K562 (cell line): ENCODE measurements at regions not wholly inside any gene's neighbourhood (a gene's known extent, or its start where the extent isn't known, plus 50 kb on each side); places are given as distances from the start of the nearest gene placed in this dataset.

Experiments used
- ATAC-seq: fragments of 200-7000 bp; cut with Tn5 transposase; 3 replicates; pipeline ENCODE4 v1.9.1; 2020; ENCODE audit warnings: moderate library complexity
- BruUV-seq: library from RNA; stranded (reverse); fragments of 400-500 nt; replicated peaks from 2 replicates; lab custom pipeline; 2021; lab: Mats Ljungman, UMichigan
- CTCF ChIA-PET: fragments of 300-600 bp; formaldehyde crosslinking; extraction: SDS; loops from one replicate; lab custom pipeline; 2021; ENCODE audit warnings: low intra/inter-chr PET ratio; lab: Yijun Ruan, JAX
- POLR2A ChIA-PET: fragments of 300-600, 350-650 bp; sonication (Branson Sonifier 250); formaldehyde crosslinking; extraction: SDS; loops from one replicate; lab custom pipeline; 2021; ENCODE audit warnings: antibody characterized with exemption, inconsistent platforms; lab: Yijun Ruan, JAX
- DNase-seq, 4 experiments: peaks; one replicate each; pipeline versions ENCODE4 v3.0.0 to v3.0.0-alpha.2; 2011 to 2018; ENCODE audit warnings: low spot score in 3 of 4, mixed read lengths in 3 of 4; ENCODE audit errors: extremely low read depth in 1 of 4
- FAIRE-seq: peaks from 2 replicates; lab custom pipeline; 2011; peaks lifted over from hg19 to GRCh38; lab: Jason Lieb, UNC
- H2AFZ ChIP-seq: 2 replicates; pipeline ENCODE4 v1.6.0; 2011; ENCODE audit warnings: low read depth, low read length, control low read depth, inconsistent platforms
- H3K27ac ChIP-seq: fragments of 200-600 bp; 3 replicates; pipeline ENCODE4 v1.8.0; 2011; ENCODE audit warnings: low read depth, mild to moderate bottlenecking, control low read depth, inconsistent platforms, low read length, moderate library complexity, mixed read lengths; ENCODE audit errors: extremely low read depth
- H3K27me3 ChIP-seq, 2 experiments: fragments of 300-600 bp in 1 of 2; 2 replicates in 1 of 2; 3 replicates in 1 of 2; pipeline versions ENCODE4 v1.6.0 to v1.8.0; 2011; ENCODE audit warnings: inconsistent platforms in 2 of 2, low read length in 2 of 2, mild to moderate bottlenecking in 1 of 2, mixed read lengths in 1 of 2, moderate library complexity in 1 of 2; ENCODE audit not compliant: control insufficient read depth in 2 of 2, insufficient read depth in 2 of 2
- H3K36me3 ChIP-seq: fragments of 300-600 bp; 3 replicates; pipeline ENCODE4 v1.8.0; 2011; ENCODE audit warnings: mild to moderate bottlenecking, low read length, inconsistent platforms; ENCODE audit not compliant: control insufficient read depth, insufficient read depth
- H3K4me1 ChIP-seq, 2 experiments: fragments of 200-600 bp in 1 of 2; replicated peaks in 1 of 2; 2 replicates in 1 of 2; 3 replicates in 1 of 2; pipeline versions ENCODE4 v1.5.1 to v1.8.0; 2011; ENCODE audit warnings: inconsistent platforms in 2 of 2, low read length in 2 of 2, mild to moderate bottlenecking in 1 of 2, mixed read lengths in 1 of 2, moderate library complexity in 1 of 2; ENCODE audit not compliant: control insufficient read depth in 2 of 2, insufficient read depth in 2 of 2
- H3K4me2 ChIP-seq: 2 replicates; pipeline ENCODE4 v1.6.1; 2011; ENCODE audit warnings: low read length, control low read depth, inconsistent platforms, mixed read lengths; ENCODE audit not compliant: insufficient read depth
- H3K4me3 ChIP-seq: fragments of 200-600 bp; sonication (generic), shearing (Covaris generic); 2 replicates; pipeline ENCODE4 v1.5.1; 2016; ENCODE audit warnings: control low read depth, inconsistent platforms
- H3K79me2 ChIP-seq: fragments of 200-600 bp; 3 replicates; pipeline ENCODE4 v1.8.0; 2011; ENCODE audit warnings: low read length, inconsistent platforms; ENCODE audit not compliant: control insufficient read depth, insufficient read depth
- H3K9ac ChIP-seq, 2 experiments: 2 replicates each; pipeline versions ENCODE4 v1.6.0 to v1.6.1; 2011; ENCODE audit warnings: low read depth in 2 of 2, low read length in 2 of 2, control low read depth in 1 of 2, inconsistent platforms in 1 of 2, mild to moderate bottlenecking in 1 of 2, mixed read lengths in 1 of 2; ENCODE audit not compliant: insufficient read depth in 1 of 2
- H3K9me1 ChIP-seq: one replicate; pipeline ENCODE4 v1.6.0; 2011; ENCODE audit warnings: inconsistent platforms, mild to moderate bottlenecking, low read length, moderate library complexity; ENCODE audit not compliant: control insufficient read depth, insufficient read depth
- H3K9me3 ChIP-seq: replicated peaks from 2 replicates; pipeline ENCODE4 v1.5.1; 2011; ENCODE audit warnings: low read depth, low read length, inconsistent platforms; ENCODE audit not compliant: control insufficient read depth, insufficient read depth
- H4K20me1 ChIP-seq: replicated peaks from 2 replicates; pipeline ENCODE4 v1.6.1; 2011; ENCODE audit warnings: low read length, inconsistent platforms, mixed read lengths; ENCODE audit not compliant: control insufficient read depth, insufficient read depth
- BACH1 ChIP-seq: fragments of 200-800 bp; sonication (Bioruptor generic); IDR thresholded peaks from 2 replicates; pipeline ENCODE4 v1.6.1; 2016; ENCODE audit warnings: missing genetic modification characterization, missing compliant biosample characterization
- BCOR ChIP-seq: fragments of 450-650 bp; IDR thresholded peaks from 2 replicates; pipeline ENCODE4 v1.6.1; 2016
- CBX3 ChIP-seq, 2 experiments: IDR thresholded peaks; 1 replicate in 1 of 2; 2 replicates in 1 of 2; pipeline ENCODE4 v1.6.1; 2012; ENCODE audit warnings: inconsistent platforms in 2 of 2, low read length in 2 of 2, borderline replicate concordance in 1 of 2, control low read depth in 1 of 2
- CHAMP1 ChIP-seq: fragments of 450-650 bp; IDR thresholded peaks from 2 replicates; pipeline ENCODE4 v1.6.1; 2016; ENCODE audit warnings: mild to moderate bottlenecking
- CREB3L1 ChIP-seq: fragments of 450-650 bp; IDR thresholded peaks from 2 replicates; pipeline ENCODE4 v1.6.1; 2014; ENCODE audit warnings: low read depth, mild to moderate bottlenecking, moderate library complexity, borderline replicate concordance
- E2F5 ChIP-seq: sonication (generic); formaldehyde crosslinking; IDR thresholded peaks from 2 replicates; pipeline ENCODE4 v1.8.0; 2022; ENCODE audit warnings: mild to moderate bottlenecking, missing genetic modification reagents
- MCM7 ChIP-seq, 2 experiments: fragments of 450-650 bp; IDR thresholded peaks; 2 replicates each; pipeline ENCODE4 v1.6.1; 2016 to 2018
- SETDB1 ChIP-seq: IDR thresholded peaks from one replicate; pipeline ENCODE4 v1.6.1; 2012; ENCODE audit warnings: low read length, control low read depth, inconsistent platforms
- TAF1 ChIP-seq: IDR thresholded peaks from 2 replicates; pipeline ENCODE4 v1.6.1; 2011; ENCODE audit warnings: mild to moderate bottlenecking, low read length, moderate library complexity; ENCODE audit not compliant: insufficient read depth, control insufficient read depth, severe bottlenecking; ENCODE audit errors: extremely low read depth
- ZBTB7A ChIP-seq: IDR thresholded peaks from 2 replicates; pipeline ENCODE4 v1.6.1; 2011; ENCODE audit warnings: low read depth, mild to moderate bottlenecking, low read length, moderate library complexity, borderline replicate concordance; ENCODE audit not compliant: control insufficient read depth
- ZFX ChIP-seq: sonication (generic); formaldehyde crosslinking; IDR thresholded peaks from 2 replicates; pipeline ENCODE4 v1.8.0; 2022; ENCODE audit warnings: mild to moderate bottlenecking, missing genetic modification reagents, moderate library complexity
- ZNF146 ChIP-seq: IDR thresholded peaks from one replicate; pipeline ENCODE4 v1.6.1; 2018; ENCODE audit warnings: missing compliant biosample characterization; ENCODE audit not compliant: unreplicated experiment
- ZNF347 ChIP-seq: fragments of 450-650 bp; formaldehyde crosslinking; IDR thresholded peaks from 2 replicates; pipeline ENCODE4 v1.4.0; 2020; ENCODE audit warnings: low read depth, mild to moderate bottlenecking, moderate library complexity
- WGBS: fragments of 100-300 bp; shearing (Covaris generic); methylation state at CpG from one replicate; pipeline ENCODE4 v1.1.6; 2016; ENCODE audit warnings: low coverage, mixed read lengths; ENCODE audit not compliant: insufficient coverage; ENCODE audit errors: missing lambda C conversion rate; 5-methylcytosine and 5-hydroxymethylcytosine counted together
- in situ Hi-C: fragments of 300-500 bp; cut with MboI; formaldehyde crosslinking; loops from 4 replicates; pipeline ENCODE4 v1.15.0; 2018; ENCODE audit warnings: inconsistent platforms, mixed read lengths
- intact Hi-C: fragments of 100-400 bp; cut with micrococcal nuclease; formaldehyde crosslinking; loops from 2 replicates; pipeline ENCODE4 v1.14.2; 2022
- TF ChIP-seq, protein P1 (sequence below): sonication (generic); formaldehyde crosslinking; IDR thresholded peaks from 2 replicates; pipeline ENCODE4 v1.4.0; 2020; ENCODE audit warnings: mild to moderate bottlenecking, missing genetic modification reagents

DNA sequence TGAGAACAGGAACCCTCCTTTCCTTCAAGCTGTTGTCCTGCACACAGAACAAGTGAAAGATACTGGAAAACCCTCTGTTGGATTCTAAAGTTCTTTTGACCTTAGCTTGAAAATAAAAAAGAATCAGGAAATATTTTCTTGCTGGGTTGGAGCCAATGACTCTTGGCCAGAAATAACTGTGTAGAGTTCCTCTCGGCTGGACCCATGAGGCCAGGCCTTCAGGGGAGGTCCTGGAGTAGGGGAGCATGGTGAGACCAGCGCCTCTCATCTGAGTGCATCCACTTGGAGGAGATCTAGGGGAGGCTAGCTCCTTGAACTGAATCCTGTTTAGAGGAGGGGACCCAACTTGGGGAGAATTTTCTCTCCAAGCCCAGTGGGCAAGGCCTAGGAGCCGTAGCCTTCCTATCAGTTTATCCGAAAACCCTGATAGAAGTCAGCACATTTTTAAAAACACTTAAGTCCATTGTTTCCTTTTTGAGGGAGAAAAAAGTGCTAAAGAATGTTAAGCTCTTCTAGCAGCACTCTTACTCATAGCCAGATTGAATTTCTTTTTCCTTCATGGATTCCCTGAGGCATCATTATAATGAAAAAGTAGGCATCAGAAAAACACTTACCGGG lies 635.7 kb upstream of the ANKRD30A start:
- whole genome bisulfite sequencing, result 5% methylated on average over 5 of the region's 5 CpGs
- no peaks in the 10 kb centered on the region for H3K27me3 ChIP-seq
- H3K4me1 ChIP-seq, result no peaks in the 10 kb centered on the region
- ATAC-seq, result no peak
- no peak overlapping the region for H3K9ac ChIP-seq
- H3K9me3 ChIP-seq, result no peaks in the 10 kb centered on the region
- in situ Hi-C loops (no loop called here), intact Hi-C loops (no loop called here)
- H3K4me2 ChIP-seq, result no peak overlapping the region
- no TSS peak for BruUV-seq
- POLR2A ChIA-PET, result no interaction called here
- FAIRE-seq, result no peak
- no peaks in the 10 kb centered on the region for H3K36me3 ChIP-seq
- no peak overlapping the region for H3K27ac ChIP-seq
- no peaks in the 10 kb centered on the region for H3K9me1 ChIP-seq
- no peaks in the 10 kb centered on the region for H3K79me2 ChIP-seq
- CTCF ChIA-PET, result no interaction called here
- H3K4me3 ChIP-seq, result no peak overlapping the region
- no peak for DNase-seq
- H4K20me1 ChIP-seq, result no peaks in the 10 kb centered on the region
- no peak overlapping the region for H2AFZ ChIP-seq
- no peak for TF ChIP-seq E2F5 (CRISPR knock-in tag)
- no peak for TF ChIP-seq ZNF146
- TF ChIP-seq CHAMP1, result no peak
- TF ChIP-seq BCOR, result no peak
- no peak for TF ChIP-seq ZNF347 (CRISPR knock-in tag)
- no peak for TF ChIP-seq BACH1 (tag)
- TF ChIP-seq, protein P1, sequence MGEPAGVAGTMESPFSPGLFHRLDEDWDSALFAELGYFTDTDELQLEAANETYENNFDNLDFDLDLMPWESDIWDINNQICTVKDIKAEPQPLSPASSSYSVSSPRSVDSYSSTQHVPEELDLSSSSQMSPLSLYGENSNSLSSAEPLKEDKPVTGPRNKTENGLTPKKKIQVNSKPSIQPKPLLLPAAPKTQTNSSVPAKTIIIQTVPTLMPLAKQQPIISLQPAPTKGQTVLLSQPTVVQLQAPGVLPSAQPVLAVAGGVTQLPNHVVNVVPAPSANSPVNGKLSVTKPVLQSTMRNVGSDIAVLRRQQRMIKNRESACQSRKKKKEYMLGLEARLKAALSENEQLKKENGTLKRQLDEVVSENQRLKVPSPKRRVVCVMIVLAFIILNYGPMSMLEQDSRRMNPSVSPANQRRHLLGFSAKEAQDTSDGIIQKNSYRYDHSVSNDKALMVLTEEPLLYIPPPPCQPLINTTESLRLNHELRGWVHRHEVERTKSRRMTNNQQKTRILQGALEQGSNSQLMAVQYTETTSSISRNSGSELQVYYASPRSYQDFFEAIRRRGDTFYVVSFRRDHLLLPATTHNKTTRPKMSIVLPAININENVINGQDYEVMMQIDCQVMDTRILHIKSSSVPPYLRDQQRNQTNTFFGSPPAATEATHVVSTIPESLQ (CRISPR knock-in tag), result no peak
- TF ChIP-seq MCM7 (IDR thresholded peaks at IDR 0.05), result no peak
- no peak for TF ChIP-seq CBX3 (IDR thresholded peaks at IDR 0.05; ENCODE audit: borderline replicate concordance in 1 of 2, low read length in 2 of 2)
- TF ChIP-seq SETDB1, result no peak
- TF ChIP-seq CREB3L1, result no peak
- TF ChIP-seq TAF1, result no peak
- no peak for TF ChIP-seq ZFX (CRISPR knock-in tag)
- TF ChIP-seq ZBTB7A, result no peak
